GM23338 (cell line): ENCODE measurements at regions not wholly inside any gene's neighbourhood (a gene's known extent, or its start where the extent isn't known, plus 50 kb on each side); places are given as distances from the start of the nearest gene placed in this dataset.

Experiments used
- ATAC-seq: fragments of 200-7000 bp; cut with Tn5 transposase; 3 replicates; pipeline ENCODE4 v1.9.1; 2020
- DNase-seq: peaks from one replicate; pipeline ENCODE4 v3.0.0-alpha.2; 2015; ENCODE audit warnings: low spot score
- H2AFZ ChIP-seq: fragments of 200-600 bp; sonication (generic); 2 replicates; pipeline ENCODE4 v1.8.0; 2016; ENCODE audit warnings: antibody characterized with exemption, mild to moderate bottlenecking, moderate library complexity
- H3F3A ChIP-seq: fragments of 200-600 bp; sonication (generic); replicated peaks from 2 replicates; pipeline ENCODE4 v1.8.0; 2017; ENCODE audit warnings: antibody characterized with exemption, mixed run types, low read depth
- H3K27ac ChIP-seq: fragments of 200-600 bp; sonication (generic); 2 replicates; pipeline ENCODE4 v1.6.1; 2016; ENCODE audit warnings: low read depth
- H3K27me3 ChIP-seq: fragments of 200-600 bp; sonication (generic); 2 replicates; pipeline ENCODE4 v1.8.0; 2016; ENCODE audit warnings: mild to moderate bottlenecking, mixed run types, moderate library complexity; ENCODE audit not compliant: insufficient read depth
- H3K36me3 ChIP-seq: fragments of 200-600 bp; sonication (generic); 2 replicates; pipeline ENCODE4 v1.8.0; 2016; ENCODE audit warnings: mild to moderate bottlenecking; ENCODE audit not compliant: insufficient read depth
- H3K4me1 ChIP-seq: fragments of 200-600 bp; sonication (generic); 2 replicates; pipeline ENCODE4 v1.8.0; 2016; ENCODE audit warnings: mild to moderate bottlenecking, moderate library complexity; ENCODE audit not compliant: insufficient read depth
- H3K4me2 ChIP-seq: fragments of 200-600 bp; sonication (generic); 2 replicates; pipeline ENCODE4 v1.7.1; 2017; ENCODE audit warnings: mixed run types
- H3K4me3 ChIP-seq: fragments of 200-600 bp; sonication (generic); 2 replicates; pipeline ENCODE4 v1.6.1; 2016; ENCODE audit warnings: mixed run types
- H3K79me2 ChIP-seq: fragments of 200-600 bp; sonication (generic); replicated peaks from 2 replicates; pipeline ENCODE4 v1.8.0; 2017; ENCODE audit warnings: mild to moderate bottlenecking; ENCODE audit not compliant: insufficient read depth
- H3K9me2 ChIP-seq: fragments of 200-600 bp; sonication (generic); 2 replicates; pipeline ENCODE4 v1.8.0; 2017; ENCODE audit not compliant: insufficient read depth
- H4K20me1 ChIP-seq: fragments of 200-600 bp; sonication (generic); replicated peaks from 2 replicates; pipeline ENCODE4 v1.8.0; 2017; ENCODE audit warnings: mild to moderate bottlenecking; ENCODE audit not compliant: insufficient read depth
- H3K27ac Mint-ChIP-seq: 2 replicates; pipeline ENCODE4 v1.8.0; 2020; ENCODE audit warnings: inconsistent platforms, mild to moderate bottlenecking, moderate library complexity, mixed read lengths
- H3K27me3 Mint-ChIP-seq: 3 replicates; pipeline ENCODE4 v1.8.0; 2022; ENCODE audit warnings: low read depth, mild to moderate bottlenecking, moderate library complexity, mixed read lengths, inconsistent platforms; ENCODE audit not compliant: insufficient read depth, poor library complexity
- H3K36me3 Mint-ChIP-seq: 3 replicates; pipeline ENCODE4 v1.8.0; 2021; ENCODE audit warnings: low read depth, mild to moderate bottlenecking, inconsistent platforms, moderate library complexity, mixed read lengths
- H3K4me1 Mint-ChIP-seq: 3 replicates; pipeline ENCODE4 v1.8.0; 2020; ENCODE audit warnings: mild to moderate bottlenecking, inconsistent platforms, mixed read lengths
- H3K4me3 Mint-ChIP-seq: 3 replicates; pipeline ENCODE4 v1.8.0; 2021; ENCODE audit warnings: moderate library complexity, mild to moderate bottlenecking, inconsistent platforms, mixed read lengths
- H3K9me3 Mint-ChIP-seq: 3 replicates; pipeline ENCODE4 v1.8.0; 2020; ENCODE audit warnings: moderate library complexity, mild to moderate bottlenecking, inconsistent platforms, mixed read lengths
- CREB1 ChIP-seq: fragments of 250-450 bp; sonication (Bioruptor Pico); IDR thresholded peaks from 2 replicates; pipeline ENCODE4 v1.5.0; 2020; ENCODE audit warnings: low read depth, mild to moderate bottlenecking, moderate library complexity
- CTCF ChIP-seq, 2 experiments: fragments of 200-600 bp in 1 of 2; sonication (generic) in 1 of 2; conservative IDR thresholded peaks; 2 replicates each; pipeline versions ENCODE4 v1.5.1 to v1.6.1; 2016 to 2017; ENCODE audit warnings: antibody characterized with exemption in 2 of 2, low read depth in 2 of 2, mild to moderate bottlenecking in 2 of 2, moderate library complexity in 1 of 2
- ETS1 ChIP-seq: IDR thresholded peaks from 2 replicates; pipeline ENCODE4 v1.6.1; 2016; ENCODE audit warnings: antibody characterized with exemption
- EZH2 ChIP-seq: fragments of 200-600 bp; sonication (generic); IDR thresholded peaks from one replicate; pipeline ENCODE4 v1.8.0; 2017; ENCODE audit warnings: antibody characterized with exemption, mild to moderate bottlenecking, low read depth; ENCODE audit not compliant: unreplicated experiment
- EZH2phosphoT487 ChIP-seq: fragments of 200-600 bp; sonication (generic); IDR thresholded peaks from one replicate; pipeline ENCODE4 v1.8.1; 2018; ENCODE audit warnings: antibody characterized with exemption; ENCODE audit not compliant: unreplicated experiment
- JUNB ChIP-seq: IDR thresholded peaks from one replicate; pipeline ENCODE4 v1.6.1; 2016; ENCODE audit warnings: antibody characterized with exemption; ENCODE audit not compliant: unreplicated experiment
- NANOG ChIP-seq: IDR thresholded peaks from 2 replicates; pipeline ENCODE4 v1.6.1; 2016; ENCODE audit warnings: antibody characterized with exemption, borderline replicate concordance
- POLR2AphosphoS5 ChIP-seq: IDR thresholded peaks from 2 replicates; pipeline ENCODE4 v1.6.1; 2016; ENCODE audit warnings: antibody characterized with exemption, low read depth
- REST ChIP-seq: IDR thresholded peaks from one replicate; pipeline ENCODE4 v1.6.1; 2018; ENCODE audit warnings: antibody characterized with exemption; ENCODE audit not compliant: unreplicated experiment
- ZNF114 ChIP-seq: fragments of 250-450 bp; sonication (Bioruptor Pico); IDR thresholded peaks from 2 replicates; pipeline ENCODE4 v1.5.0; 2020; ENCODE audit warnings: mild to moderate bottlenecking, moderate library complexity
- ZNF331 ChIP-seq: fragments of 250-450 bp; sonication (Bioruptor Pico); IDR thresholded peaks from 2 replicates; pipeline ENCODE4 v1.5.0; 2020; ENCODE audit warnings: low read depth, mild to moderate bottlenecking, moderate library complexity

- ATAC-seq: no peak
- DNase-seq: no peak
- H3K4me1 Mint-ChIP-seq: peaks cover 23% of the 10 kb centered on the region
Observed at GRCh38 chr6:98033617-98034016, 750.6 kb upstream of the MMS22L start.

More at GRCh38 chr6:98033617-98034016, 750.6 kb upstream of the MMS22L start:
- H3K36me3 Mint-ChIP-seq: no peaks in the 10 kb centered on the region
- no peak overlapping the region for H3K27ac Mint-ChIP-seq
- H3K79me2 ChIP-seq: no peaks in the 10 kb centered on the region
- peaks cover 32% of the 10 kb centered on the region for H3K4me1 ChIP-seq
- no peaks in the 10 kb centered on the region for H3K27me3 ChIP-seq
- no peaks in the 10 kb centered on the region for H3K9me2 ChIP-seq
- TF ChIP-seq POLR2AphosphoS5 (no peak), REST (no peak), JUNB (no peak), ZNF331 (CRISPR knock-in tag) (no peak), ETS1 (no peak), EZH2 (no peak), CTCF (conservative IDR thresholded peaks at IDR 0.05; ENCODE audit: low read depth in 2 of 2) (no peak), NANOG (no peak), CREB1 (CRISPR knock-in tag) (no peak), EZH2phosphoT487 (no peak), ZNF114 (CRISPR knock-in tag) (no peak)
- no peaks in the 10 kb centered on the region for H3K27me3 Mint-ChIP-seq
- H3K4me3 Mint-ChIP-seq: no peak overlapping the region
- no peak overlapping the region for H3K4me2 ChIP-seq
- no peaks in the 10 kb centered on the region for H3F3A ChIP-seq
- H2AFZ ChIP-seq: no peak overlapping the region
- H3K4me3 ChIP-seq: no peak overlapping the region
- no peaks in the 10 kb centered on the region for H3K36me3 ChIP-seq
- no peaks in the 10 kb centered on the region for H4K20me1 ChIP-seq
- H3K27ac ChIP-seq: no peak overlapping the region
- no peaks in the 10 kb centered on the region for H3K9me3 Mint-ChIP-seq
